ENCODE measurements at regions not wholly inside any gene's neighbourhood (a gene's known extent, or its start where the extent isn't known, plus 50 kb on each side); places are given as distances from the start of the nearest gene placed in this dataset.
A peak's percentile ranks its signal among the peaks of the same experiment; 100 is the strongest.

- no peak overlapping the region for H3K4me3 ChIP-seq (ENCODE audit: low read depth, low read length)
- no peak for TF ChIP-seq CTCF (IDR thresholded peaks at IDR 0.05; ENCODE audit: low read depth, low read length, missing control alignments)
- no peak for DNase-seq (ENCODE audit: low read depth)
These were observed 182.3 kb downstream of the GALC start for GRCh38 chr14:87810711-87811110.

GRCh38 chr14:87809261-87809660 lies 183.7 kb downstream of the GALC start:
- no peak for TF ChIP-seq CTCF (IDR thresholded peaks at IDR 0.05; ENCODE audit: low read depth, low read length, missing control alignments)
- H3K4me3 ChIP-seq (ENCODE audit: low read depth, low read length) = no peak overlapping the region
- no peak for DNase-seq (ENCODE audit: low read depth)

GRCh38 chr14:87805315-87805723 lies 187.7 kb downstream of the GALC start:
- H3K4me3 ChIP-seq (ENCODE audit: low read depth, low read length) = no peak overlapping the region
- peak; percentile 82 for TF ChIP-seq CTCF (IDR thresholded peaks at IDR 0.05; ENCODE audit: low read depth, low read length, missing control alignments)
- DNase-seq (ENCODE audit: low read depth) = peak; percentile 7

GRCh38 chr14:87800216-87800615 lies 192.8 kb downstream of the GALC start:
- no peak overlapping the region for H3K4me3 ChIP-seq (ENCODE audit: low read depth, low read length)
- no peak for TF ChIP-seq CTCF (IDR thresholded peaks at IDR 0.05; ENCODE audit: low read depth, low read length, missing control alignments)
- DNase-seq (ENCODE audit: low read depth) = no peak

GRCh38 chr14:87799400-87799799 lies 193.6 kb downstream of the GALC start:
- H3K4me3 ChIP-seq (ENCODE audit: low read depth, low read length) = no peak overlapping the region
- no peak for DNase-seq (ENCODE audit: low read depth)
- TF ChIP-seq CTCF (IDR thresholded peaks at IDR 0.05; ENCODE audit: low read depth, low read length, missing control alignments) = no peak

- TF ChIP-seq CTCF (IDR thresholded peaks at IDR 0.05; ENCODE audit: low read depth, low read length, missing control alignments) = no peak
- no peak for DNase-seq (ENCODE audit: low read depth)
- H3K4me3 ChIP-seq (ENCODE audit: low read depth, low read length) = no peak overlapping the region
These were observed 196.0 kb downstream of the GALC start for GRCh38 chr14:87797001-87797400.

GRCh38 chr14:87794561-87794960 lies 198.4 kb downstream of the GALC start:
- H3K4me3 ChIP-seq (ENCODE audit: low read depth, low read length) = no peak overlapping the region
- DNase-seq (ENCODE audit: low read depth) = no peak
- TF ChIP-seq CTCF (IDR thresholded peaks at IDR 0.05; ENCODE audit: low read depth, low read length, missing control alignments) = no peak
